Neural progenitor cell (in vitro differentiated cells): ENCODE measurements at regions not wholly inside any gene's neighbourhood (a gene's known extent, or its start where the extent isn't known, plus 50 kb on each side); places are given as distances from the start of the nearest gene placed in this dataset.
A peak's percentile ranks its signal among the peaks of the same experiment; 100 is the strongest.

Source experiments
- CTCF ChIP-seq: fragments of 200-600 bp; sonication (generic); IDR thresholded peaks from 2 replicates; pipeline ENCODE4 v1.5.1; 2017; ENCODE audit warnings: antibody characterized with exemption, mild to moderate bottlenecking
- EZH2 ChIP-seq: fragments of 200-600 bp; sonication (generic); IDR thresholded peaks from 2 replicates; pipeline ENCODE4 v1.6.1; 2017; ENCODE audit warnings: antibody characterized with exemption, mild to moderate bottlenecking, moderate library complexity
- EZH2phosphoT487 ChIP-seq: fragments of 200-600 bp; sonication (generic); IDR thresholded peaks from 2 replicates; pipeline ENCODE4 v1.6.1; 2017; ENCODE audit warnings: antibody characterized with exemption

DNA sequence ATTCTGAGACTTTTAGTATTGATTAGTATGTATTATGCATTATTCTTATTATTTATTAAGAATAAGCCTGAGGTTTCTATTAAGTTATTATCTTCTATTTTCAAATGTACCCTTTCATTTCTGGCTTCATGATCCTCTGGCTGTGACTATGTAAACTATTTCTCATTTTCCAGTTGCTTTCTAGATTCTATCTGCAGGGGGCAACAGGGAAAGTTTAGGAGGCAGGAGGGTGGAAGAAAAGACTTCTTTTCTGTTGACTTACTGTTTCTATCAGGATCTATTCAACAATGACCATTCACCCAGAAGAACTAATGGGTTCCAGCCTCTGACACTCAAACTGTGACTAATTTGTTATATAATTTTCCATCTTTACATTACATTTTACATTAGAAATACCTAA, 653.4 kb upstream of the FSHR start:
- TF ChIP-seq CTCF (peak; percentile 41), EZH2 (no peak), EZH2phosphoT487 (no peak)
